Activated naive CD4-positive, alpha-beta T cell treated with anti-CD3 and anti-CD28 coated beads for 36 hours (primary cell): ENCODE measurements at regions not wholly inside any gene's neighbourhood (a gene's known extent, or its start where the extent isn't known, plus 50 kb on each side); places are given as distances from the start of the nearest gene placed in this dataset.

Source experiments
- CTCF ChIA-PET: fragments of 350-600 bp; sonication (Branson Sonifier 250); formaldehyde crosslinking; loops from one replicate; lab custom pipeline; 2021; ENCODE audit warnings: antibody characterized with exemption; lab: Charles Lee
- DNase-seq: peaks from one replicate; pipeline ENCODE4 v3.0.0-alpha.2; 2020
- H3K27ac Mint-ChIP-seq: one replicate; pipeline ENCODE4 v1.8.0; 2021; ENCODE audit warnings: mild to moderate bottlenecking, mixed read lengths
- H3K27me3 Mint-ChIP-seq: one replicate; pipeline ENCODE4 v1.8.0; 2021; ENCODE audit warnings: low read depth, mixed read lengths
- H3K36me3 Mint-ChIP-seq: one replicate; pipeline ENCODE4 v1.8.0; 2021; ENCODE audit warnings: low read depth, mixed read lengths
- H3K4me1 Mint-ChIP-seq: one replicate; pipeline ENCODE4 v1.8.0; 2021; ENCODE audit warnings: low read depth, mixed read lengths
- H3K4me3 Mint-ChIP-seq: one replicate; pipeline ENCODE4 v1.8.0; 2021; ENCODE audit warnings: mild to moderate bottlenecking, moderate library complexity, mixed read lengths
- H3K9me3 Mint-ChIP-seq: one replicate; pipeline ENCODE4 v1.8.0; 2021; ENCODE audit warnings: mixed read lengths
- intact Hi-C: fragments of 100-400 bp; cut with micrococcal nuclease; formaldehyde crosslinking; loops from one replicate; pipeline ENCODE4 v1.15.1; 2023

GRCh38 chr14:87079416-87079815 is 913.6 kb downstream of the GALC start:
- intact Hi-C loops, result no loop called here
- Mint-ChIP-seq H3K27ac (no peak overlapping the region), H3K9me3 (peaks cover 2% of the 10 kb centered on the region), H3K4me3 (no peak overlapping the region), H3K4me1 (no peaks in the 10 kb centered on the region), H3K27me3 (no peaks in the 10 kb centered on the region), H3K36me3 (no peaks in the 10 kb centered on the region)
- CTCF ChIA-PET, result no interaction called here
- DNase-seq, result no peak

GRCh38 chr14:87076922-87077321 is 916.1 kb downstream of the GALC start:
- Mint-ChIP-seq H3K27ac (no peak overlapping the region), H3K27me3 (no peaks in the 10 kb centered on the region), H3K36me3 (no peaks in the 10 kb centered on the region), H3K4me3 (no peak overlapping the region), H3K9me3 (no peaks in the 10 kb centered on the region), H3K4me1 (no peaks in the 10 kb centered on the region)
- CTCF ChIA-PET, result interaction anchor here (0.7 kb wide), 1 partner anchor 311 kb away, joined by 3 read pairs; no protein-coding TSS in a partner anchor
- DNase-seq, result no peak
- intact Hi-C loops, result no loop called here

GRCh38 chr14:87076146-87076545 is 916.8 kb downstream of the GALC start:
- DNase-seq, result no peak
- CTCF ChIA-PET, result no interaction called here
- intact Hi-C loops, result no loop called here
- Mint-ChIP-seq H3K4me1 (no peaks in the 10 kb centered on the region), H3K27ac (no peak overlapping the region), H3K27me3 (no peaks in the 10 kb centered on the region), H3K4me3 (no peak overlapping the region), H3K36me3 (no peaks in the 10 kb centered on the region), H3K9me3 (no peaks in the 10 kb centered on the region)

GRCh38 chr14:87073880-87074570 is 919.0 kb downstream of the GALC start:
- H3K4me3 Mint-ChIP-seq, result no peak overlapping the region
- intact Hi-C loops, result no loop called here
- CTCF ChIA-PET, result no interaction called here

GRCh38 chr14:87067591-87067990 is 925.4 kb downstream of the GALC start:
- CTCF ChIA-PET, result no interaction called here
- Mint-ChIP-seq H3K4me3 (no peak overlapping the region), H3K36me3 (no peaks in the 10 kb centered on the region), H3K27ac (no peak overlapping the region), H3K4me1 (no peaks in the 10 kb centered on the region), H3K9me3 (peaks cover 2% of the 10 kb centered on the region), H3K27me3 (no peaks in the 10 kb centered on the region)
- no peak for DNase-seq
- intact Hi-C loops, result no loop called here

More at GRCh38 chr14:87073880-87074570, 919.0 kb downstream of the GALC start:
- no peaks in the 10 kb centered on the region for H3K4me1 Mint-ChIP-seq
- no peaks in the 10 kb centered on the region for H3K36me3 Mint-ChIP-seq
- no peak overlapping the region for H3K27ac Mint-ChIP-seq
- DNase-seq, result no peak
- H3K27me3 Mint-ChIP-seq, result no peaks in the 10 kb centered on the region
- peaks cover 2% of the 10 kb centered on the region for H3K9me3 Mint-ChIP-seq

GRCh38 chr14:87067061-87067460 is 925.9 kb downstream of the GALC start:
- no peak overlapping the region for H3K27ac Mint-ChIP-seq
- CTCF ChIA-PET, result no interaction called here

GRCh38 chr14:87066221-87066817 is 926.7 kb downstream of the GALC start:
- Mint-ChIP-seq H3K4me3 (no peak overlapping the region), H3K27me3 (no peaks in the 10 kb centered on the region), H3K27ac (no peak overlapping the region), H3K36me3 (no peaks in the 10 kb centered on the region), H3K4me1 (no peaks in the 10 kb centered on the region), H3K9me3 (peaks cover 2% of the 10 kb centered on the region)
- no peak for DNase-seq
- CTCF ChIA-PET, result no interaction called here
- intact Hi-C loops, result no loop called here

More at GRCh38 chr14:87067061-87067460, 925.9 kb downstream of the GALC start:
- no peak for DNase-seq
- Mint-ChIP-seq H3K9me3 (peaks cover 2% of the 10 kb centered on the region), H3K4me1 (no peaks in the 10 kb centered on the region), H3K36me3 (no peaks in the 10 kb centered on the region), H3K27me3 (no peaks in the 10 kb centered on the region), H3K4me3 (no peak overlapping the region)
- intact Hi-C loops, result no loop called here

GRCh38 chr14:87065366-87065765 is 927.6 kb downstream of the GALC start:
- H3K4me3 Mint-ChIP-seq, result no peak overlapping the region
- intact Hi-C loops, result no loop called here
- no peak for DNase-seq
- H3K36me3 Mint-ChIP-seq, result no peaks in the 10 kb centered on the region
- H3K27ac Mint-ChIP-seq, result no peak overlapping the region
- no peaks in the 10 kb centered on the region for H3K27me3 Mint-ChIP-seq
- H3K9me3 Mint-ChIP-seq, result no peaks in the 10 kb centered on the region
- CTCF ChIA-PET, result no interaction called here
- H3K4me1 Mint-ChIP-seq, result no peaks in the 10 kb centered on the region

GRCh38 chr14:87063181-87063580 is 929.8 kb downstream of the GALC start:
- Mint-ChIP-seq H3K4me3 (no peak overlapping the region), H3K36me3 (no peaks in the 10 kb centered on the region), H3K4me1 (no peaks in the 10 kb centered on the region), H3K9me3 (no peaks in the 10 kb centered on the region), H3K27me3 (no peaks in the 10 kb centered on the region), H3K27ac (no peak overlapping the region)
- intact Hi-C loops, result no loop called here
- CTCF ChIA-PET, result no interaction called here
- no peak for DNase-seq

GRCh38 chr14:87060405-87060804 is 932.6 kb downstream of the GALC start:
- intact Hi-C loops, result no loop called here
- Mint-ChIP-seq H3K9me3 (peaks cover 2% of the 10 kb centered on the region), H3K4me1 (no peaks in the 10 kb centered on the region), H3K27me3 (no peaks in the 10 kb centered on the region), H3K4me3 (no peak overlapping the region), H3K27ac (no peak overlapping the region), H3K36me3 (no peaks in the 10 kb centered on the region)
- CTCF ChIA-PET, result no interaction called here
- no peak for DNase-seq

GRCh38 chr14:87059060-87059839 is 933.7 kb downstream of the GALC start:
- CTCF ChIA-PET, result no interaction called here
- DNase-seq, result no peak
- Mint-ChIP-seq H3K4me3 (no peak overlapping the region), H3K4me1 (no peaks in the 10 kb centered on the region), H3K27ac (no peak overlapping the region), H3K27me3 (no peaks in the 10 kb centered on the region), H3K9me3 (peaks cover 2% of the 10 kb centered on the region), H3K36me3 (no peaks in the 10 kb centered on the region)
- intact Hi-C loops, result no loop called here

GRCh38 chr14:87055007-87055406 is 938.0 kb downstream of the GALC start:
- H3K9me3 Mint-ChIP-seq, result peaks cover 2% of the 10 kb centered on the region
- intact Hi-C loops, result no loop called here

More at GRCh38 chr14:87055007-87055406, 938.0 kb downstream of the GALC start:
- Mint-ChIP-seq H3K27me3 (no peaks in the 10 kb centered on the region), H3K4me3 (no peak overlapping the region), H3K27ac (no peak overlapping the region), H3K4me1 (no peaks in the 10 kb centered on the region), H3K36me3 (no peaks in the 10 kb centered on the region)
- no peak for DNase-seq
- CTCF ChIA-PET, result no interaction called here
